AG09319 (cell line): ENCODE measurements at regions not wholly inside any gene's neighbourhood (a gene's known extent, or its start where the extent isn't known, plus 50 kb on each side); places are given as distances from the start of the nearest gene placed in this dataset.

Experiments
- DNase-seq: peaks from one replicate; pipeline ENCODE4 v3.0.0-alpha.2; 2010; ENCODE audit warnings: low read depth; ENCODE audit errors: extremely low read depth
- CTCF ChIP-seq: IDR thresholded peaks from 2 replicates; pipeline ENCODE4 v1.5.1; 2011; ENCODE audit warnings: low read depth, mild to moderate bottlenecking, inconsistent platforms, low read length, moderate library complexity

DNA sequence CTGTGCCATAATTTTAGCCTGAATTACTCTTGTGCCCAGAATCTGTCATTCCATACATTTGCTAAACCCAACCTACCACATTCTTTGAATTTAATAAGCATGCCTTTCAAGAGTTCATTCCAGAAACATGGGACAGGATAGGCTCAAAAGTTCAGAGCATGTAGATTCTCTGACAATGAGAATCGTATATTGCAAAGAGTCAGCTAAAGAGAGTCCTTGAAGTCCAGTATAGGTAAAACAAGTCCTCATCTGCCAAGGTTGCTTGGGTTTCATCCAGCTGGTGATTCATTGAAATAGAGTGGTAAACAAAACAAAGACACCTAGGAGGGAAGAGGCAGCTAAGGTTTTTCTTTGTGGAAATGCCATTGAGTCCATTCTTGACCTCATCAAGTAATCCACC, 249.3 kb upstream of the DIPK2B start:
- DNase-seq: no peak
- no peak for TF ChIP-seq CTCF

GRCh38 chrX:45447995-45448394, 247.3 kb upstream of the DIPK2B start:
- no peak for TF ChIP-seq CTCF
- no peak for DNase-seq

- DNase-seq: no peak
- no peak for TF ChIP-seq CTCF
Observed at GRCh38 chrX:45447331-45447730, 246.7 kb upstream of the DIPK2B start.

DNA sequence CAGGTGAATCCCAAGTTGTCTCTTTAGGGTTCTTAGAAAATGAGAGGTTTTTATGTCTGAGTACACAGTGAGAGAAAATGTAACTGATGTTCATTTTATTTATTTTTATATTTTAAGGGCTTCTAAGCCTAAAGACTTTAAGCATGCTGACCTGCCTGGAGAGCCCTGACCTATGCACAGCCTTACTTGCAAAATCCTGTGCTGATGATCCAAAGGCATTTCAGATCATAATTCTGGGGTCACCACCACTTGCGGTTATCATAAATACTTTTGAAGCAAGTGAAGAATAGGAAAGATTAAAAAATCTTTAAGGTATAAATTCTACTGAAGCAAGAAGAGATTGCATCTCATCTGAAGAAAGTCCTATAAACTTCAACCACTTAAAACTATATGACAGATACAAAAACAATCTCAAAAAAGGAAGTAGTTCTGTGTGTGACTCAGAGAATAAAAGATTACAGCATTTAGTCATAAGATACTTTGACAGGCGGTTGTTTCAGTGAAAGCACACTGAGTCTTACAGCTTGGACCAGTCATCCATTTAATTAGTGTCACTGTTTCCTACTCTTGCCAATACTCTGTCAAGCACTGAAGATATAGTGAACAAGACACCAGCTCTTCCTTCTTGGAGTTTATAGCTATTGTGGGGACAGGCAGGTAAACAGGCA, 245.2 kb upstream of the DIPK2B start:
- no peak for DNase-seq
- no peak for TF ChIP-seq CTCF

- DNase-seq: no peak
- TF ChIP-seq CTCF: no peak
Observed at GRCh38 chrX:45437186-45437585, 236.5 kb upstream of the DIPK2B start.

GRCh38 chrX:45435481-45435880, 234.8 kb upstream of the DIPK2B start:
- DNase-seq: no peak
- no peak for TF ChIP-seq CTCF

DNA sequence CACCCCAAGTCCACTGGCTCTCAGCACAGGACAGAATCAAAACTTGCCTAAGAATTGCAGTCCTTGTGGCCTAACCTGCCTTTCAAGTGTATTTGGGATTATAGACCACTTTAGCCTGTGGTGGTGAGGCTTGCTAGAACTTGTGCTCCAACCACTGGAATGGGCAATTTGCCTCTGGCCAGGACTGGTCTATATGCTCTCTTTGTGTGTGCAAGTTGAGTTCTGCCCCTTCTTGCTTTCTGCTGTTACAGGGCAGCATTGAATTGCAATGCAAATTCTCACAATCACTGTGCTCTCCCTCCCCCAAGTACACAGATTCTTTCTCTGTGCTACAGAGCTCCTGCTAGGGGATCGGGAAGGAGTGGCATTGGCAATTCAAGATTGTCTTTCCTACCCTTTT, 233.6 kb upstream of the DIPK2B start:
- TF ChIP-seq CTCF: no peak
- no peak for DNase-seq
